ENCODE measurements at regions not wholly inside any gene's neighbourhood (a gene's known extent, or its start where the extent isn't known, plus 50 kb on each side); places are given as distances from the start of the nearest gene placed in this dataset.

- DNase-seq (no peak), ATAC-seq (no peak)
- peaks cover 14% of the 10 kb centered on the region for H3K9me3 Mint-ChIP-seq
- no peak for TF ChIP-seq CTCF (IDR thresholded peaks at IDR 0.05)
- H3K4me3 Mint-ChIP-seq, result no peak overlapping the region
- H3K4me1 Mint-ChIP-seq (ENCODE audit: low read depth), result no peaks in the 10 kb centered on the region
- no peak overlapping the region for H3K27ac Mint-ChIP-seq
- ChIA-PET POLR2A (no interaction called here), CTCF (no interaction called here)
- no peaks in the 10 kb centered on the region for H3K27me3 Mint-ChIP-seq
- intact Hi-C loops (cut with micrococcal nuclease), result no loop called here
- H3K36me3 Mint-ChIP-seq (ENCODE audit: low read depth), result no peaks in the 10 kb centered on the region
These were observed 189.4 kb downstream of the PCDH17 start for GRCh38 chr13:57820924-57821323.

GRCh38 chr13:57823704-57824103 is 192.2 kb downstream of the PCDH17 start:
- CTCF ChIA-PET, result no interaction called here
- intact Hi-C loops (cut with micrococcal nuclease), result no loop called here

DNA sequence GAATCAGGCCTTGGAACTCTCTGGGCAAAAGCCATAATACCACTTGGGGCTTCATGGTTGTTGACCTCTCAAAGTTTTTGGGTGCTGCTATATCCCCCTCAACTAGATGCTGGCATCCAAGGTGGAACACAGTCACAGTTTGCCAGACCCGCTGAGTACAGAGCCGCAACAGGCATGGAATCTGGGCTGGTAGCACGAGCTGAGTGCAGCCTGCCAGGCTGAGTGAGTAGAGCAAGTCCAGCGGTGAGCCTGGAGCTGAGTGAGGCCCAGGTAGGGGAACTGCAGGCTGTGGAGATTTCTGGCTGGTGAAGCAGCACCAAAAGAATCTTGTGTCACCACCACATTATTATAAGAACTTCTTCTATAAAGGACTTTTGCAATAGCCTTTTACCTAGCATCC is 192.6 kb downstream of the PCDH17 start:
- Mint-ChIP-seq H3K4me3 (no peak overlapping the region), H3K27ac (no peak overlapping the region)
- POLR2A ChIA-PET, result interaction anchor here (0.6 kb wide), 1 partner anchor 76 kb away, joined by 3 read pairs; no protein-coding TSS in a partner anchor

More at GRCh38 chr13:57823704-57824103, 192.2 kb downstream of the PCDH17 start:
- no peak for DNase-seq
- no peak for TF ChIP-seq CTCF (IDR thresholded peaks at IDR 0.05)
- no peak overlapping the region for H3K27ac Mint-ChIP-seq
- no peaks in the 10 kb centered on the region for H3K36me3 Mint-ChIP-seq (ENCODE audit: low read depth)
- H3K4me1 Mint-ChIP-seq (ENCODE audit: low read depth), result no peaks in the 10 kb centered on the region
- H3K9me3 Mint-ChIP-seq, result peaks cover 9% of the 10 kb centered on the region
- no peak for ATAC-seq
- POLR2A ChIA-PET, result interaction anchor here (0.6 kb wide), 1 partner anchor 76 kb away, joined by 3 read pairs; no protein-coding TSS in a partner anchor
- no peak overlapping the region for H3K4me3 Mint-ChIP-seq
- H3K27me3 Mint-ChIP-seq, result no peaks in the 10 kb centered on the region

DNA sequence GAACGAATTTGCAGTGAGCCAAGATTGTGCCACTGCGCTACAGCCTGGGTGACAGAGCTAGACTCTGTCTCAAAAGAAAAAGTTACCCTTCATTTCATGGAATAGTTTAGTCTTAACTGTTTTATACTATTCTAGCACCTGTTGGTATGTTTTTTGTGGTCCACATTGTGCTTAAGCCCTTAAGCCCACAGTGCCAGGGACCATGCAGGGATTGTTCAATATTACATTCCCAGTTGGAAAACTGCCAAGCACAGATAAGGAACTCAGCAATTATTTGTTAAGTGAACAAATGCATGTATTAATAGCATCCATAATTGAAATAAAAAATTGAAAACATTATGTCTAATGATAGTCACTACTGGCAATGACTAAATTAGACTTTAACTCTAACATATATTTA is 193.5 kb downstream of the PCDH17 start:
- Mint-ChIP-seq H3K4me3 (no peak overlapping the region), H3K9me3 (peaks cover 11% of the 10 kb centered on the region), H3K4me1 (ENCODE audit: low read depth) (no peaks in the 10 kb centered on the region), H3K27ac (no peak overlapping the region), H3K36me3 (ENCODE audit: low read depth) (no peaks in the 10 kb centered on the region), H3K27me3 (no peaks in the 10 kb centered on the region)
- intact Hi-C loops (cut with micrococcal nuclease), result no loop called here
- ATAC-seq (no peak), DNase-seq (no peak)
- CTCF ChIA-PET, result no interaction called here
- POLR2A ChIA-PET, result no interaction called here
- no peak for TF ChIP-seq CTCF (IDR thresholded peaks at IDR 0.05)

More for the DNA sequence above, 192.6 kb downstream of the PCDH17 start:
- Mint-ChIP-seq H3K4me1 (ENCODE audit: low read depth) (no peaks in the 10 kb centered on the region), H3K9me3 (peaks cover 9% of the 10 kb centered on the region), H3K36me3 (ENCODE audit: low read depth) (no peaks in the 10 kb centered on the region), H3K27me3 (no peaks in the 10 kb centered on the region)
- TF ChIP-seq CTCF (IDR thresholded peaks at IDR 0.05), result no peak
- DNase-seq (no peak), ATAC-seq (no peak)
- CTCF ChIA-PET, result no interaction called here
- intact Hi-C loops (cut with micrococcal nuclease), result no loop called here

GRCh38 chr13:57829496-57829895 is 198.0 kb downstream of the PCDH17 start:
- Mint-ChIP-seq H3K27me3 (no peaks in the 10 kb centered on the region), H3K4me1 (ENCODE audit: low read depth) (no peaks in the 10 kb centered on the region), H3K36me3 (ENCODE audit: low read depth) (no peaks in the 10 kb centered on the region), H3K4me3 (no peak overlapping the region), H3K27ac (no peak overlapping the region), H3K9me3 (peaks cover 8% of the 10 kb centered on the region)
- DNase-seq (no peak), ATAC-seq (no peak)
- POLR2A ChIA-PET, result no interaction called here
- no peak for TF ChIP-seq CTCF (IDR thresholded peaks at IDR 0.05)
- intact Hi-C loops (cut with micrococcal nuclease), result no loop called here
- CTCF ChIA-PET, result no interaction called here

Measured in activated CD8-positive, alpha-beta T cell treated with anti-CD3 and anti-CD28 coated beads for 36 hours (primary cell).